KMS-11 (cell line): ENCODE measurements at regions not wholly inside any gene's neighbourhood (a gene's known extent, or its start where the extent isn't known, plus 50 kb on each side); places are given as distances from the start of the nearest gene placed in this dataset.

Experiments used
- H2AFZ ChIP-seq: fragments of 200-600 bp; sonication (generic); 2 replicates; pipeline ENCODE4 v1.6.1; 2016; ENCODE audit warnings: antibody characterized with exemption, mixed run types, low read depth
- H3K27ac ChIP-seq: fragments of 200-600 bp; sonication (generic); 2 replicates; pipeline ENCODE4 v1.6.1; 2016; ENCODE audit warnings: mild to moderate bottlenecking, mixed run types
- H3K27me3 ChIP-seq: fragments of 200-600 bp; sonication (generic); 2 replicates; pipeline ENCODE4 v1.6.1; 2017; ENCODE audit warnings: mild to moderate bottlenecking, low read depth, mixed run types, moderate library complexity; ENCODE audit not compliant: insufficient read depth
- H3K36me3 ChIP-seq: fragments of 200-600 bp; sonication (generic); 2 replicates; pipeline ENCODE4 v1.6.1; 2017; ENCODE audit warnings: mild to moderate bottlenecking, mixed run types; ENCODE audit not compliant: insufficient read depth
- H3K4me1 ChIP-seq: fragments of 200-600 bp; sonication (generic); 2 replicates; pipeline ENCODE4 v1.6.1; 2016; ENCODE audit warnings: mild to moderate bottlenecking, low read depth, mixed run types; ENCODE audit not compliant: poor library complexity, severe bottlenecking
- H3K4me2 ChIP-seq: fragments of 200-600 bp; sonication (generic); 2 replicates; pipeline ENCODE4 v1.7.0; 2016; ENCODE audit warnings: mild to moderate bottlenecking, mixed run types
- H3K4me3 ChIP-seq: fragments of 200-600 bp; sonication (generic); IDR thresholded peaks from 2 replicates; pipeline ENCODE4 v1.6.1; 2017; ENCODE audit warnings: low read depth, low read length, mixed read lengths; ENCODE audit not compliant: insufficient read depth
- H3K79me2 ChIP-seq: fragments of 200-600 bp; sonication (generic); 2 replicates; pipeline ENCODE4 v1.6.1; 2016; ENCODE audit warnings: low read depth, mixed run types; ENCODE audit not compliant: insufficient read depth
- H3K9ac ChIP-seq: fragments of 200-600 bp; sonication (generic); 2 replicates; pipeline ENCODE4 v1.6.1; 2016; ENCODE audit warnings: mild to moderate bottlenecking, mixed run types
- H4K20me1 ChIP-seq: fragments of 200-600 bp; sonication (generic); 2 replicates; pipeline ENCODE4 v1.6.1; 2016; ENCODE audit warnings: mild to moderate bottlenecking, mixed run types; ENCODE audit not compliant: insufficient read depth
- TF ChIP-seq, protein P1 (sequence below): fragments of 200-600 bp; sonication (generic); conservative IDR thresholded peaks from 2 replicates; pipeline ENCODE4 v1.6.1; 2017; ENCODE audit warnings: low read depth, mild to moderate bottlenecking, antibody characterized with exemption, low read length, moderate library complexity, mixed read lengths

DNA sequence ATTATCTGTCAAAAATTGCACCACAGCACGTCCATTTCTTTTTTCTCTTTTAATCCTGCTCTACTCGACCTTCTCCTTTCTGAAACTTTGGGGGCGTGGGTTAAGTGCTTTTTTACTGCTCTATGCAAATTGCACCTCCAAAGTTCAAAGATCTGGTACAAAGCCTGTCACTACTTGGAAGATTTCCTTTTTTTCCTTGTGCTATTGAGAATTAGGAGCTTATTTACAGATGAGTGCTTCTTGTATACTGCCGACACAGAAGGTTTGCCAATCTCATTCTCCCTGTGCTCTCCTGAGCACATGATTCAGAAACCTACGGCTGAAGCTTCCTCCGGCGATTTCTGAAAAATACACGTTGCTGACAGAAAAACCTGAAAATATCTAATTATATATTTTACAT is 94.8 kb downstream of the TEX29 start:
- no peak overlapping the region for H2AFZ ChIP-seq
- H3K9ac ChIP-seq = no peak overlapping the region
- no peak overlapping the region for H3K27ac ChIP-seq
- H3K4me1 ChIP-seq = no peaks in the 10 kb centered on the region
- no peaks in the 10 kb centered on the region for H3K79me2 ChIP-seq
- H4K20me1 ChIP-seq = no peaks in the 10 kb centered on the region
- no peaks in the 10 kb centered on the region; the same call in 1 of the 2 replicates for H3K27me3 ChIP-seq
- no peaks in the 10 kb centered on the region for H3K36me3 ChIP-seq
- no peak overlapping the region for H3K4me2 ChIP-seq
- TF ChIP-seq, protein P1, sequence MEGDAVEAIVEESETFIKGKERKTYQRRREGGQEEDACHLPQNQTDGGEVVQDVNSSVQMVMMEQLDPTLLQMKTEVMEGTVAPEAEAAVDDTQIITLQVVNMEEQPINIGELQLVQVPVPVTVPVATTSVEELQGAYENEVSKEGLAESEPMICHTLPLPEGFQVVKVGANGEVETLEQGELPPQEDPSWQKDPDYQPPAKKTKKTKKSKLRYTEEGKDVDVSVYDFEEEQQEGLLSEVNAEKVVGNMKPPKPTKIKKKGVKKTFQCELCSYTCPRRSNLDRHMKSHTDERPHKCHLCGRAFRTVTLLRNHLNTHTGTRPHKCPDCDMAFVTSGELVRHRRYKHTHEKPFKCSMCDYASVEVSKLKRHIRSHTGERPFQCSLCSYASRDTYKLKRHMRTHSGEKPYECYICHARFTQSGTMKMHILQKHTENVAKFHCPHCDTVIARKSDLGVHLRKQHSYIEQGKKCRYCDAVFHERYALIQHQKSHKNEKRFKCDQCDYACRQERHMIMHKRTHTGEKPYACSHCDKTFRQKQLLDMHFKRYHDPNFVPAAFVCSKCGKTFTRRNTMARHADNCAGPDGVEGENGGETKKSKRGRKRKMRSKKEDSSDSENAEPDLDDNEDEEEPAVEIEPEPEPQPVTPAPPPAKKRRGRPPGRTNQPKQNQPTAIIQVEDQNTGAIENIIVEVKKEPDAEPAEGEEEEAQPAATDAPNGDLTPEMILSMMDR = no peak
- H3K4me3 ChIP-seq = no peak overlapping the region

DNA sequence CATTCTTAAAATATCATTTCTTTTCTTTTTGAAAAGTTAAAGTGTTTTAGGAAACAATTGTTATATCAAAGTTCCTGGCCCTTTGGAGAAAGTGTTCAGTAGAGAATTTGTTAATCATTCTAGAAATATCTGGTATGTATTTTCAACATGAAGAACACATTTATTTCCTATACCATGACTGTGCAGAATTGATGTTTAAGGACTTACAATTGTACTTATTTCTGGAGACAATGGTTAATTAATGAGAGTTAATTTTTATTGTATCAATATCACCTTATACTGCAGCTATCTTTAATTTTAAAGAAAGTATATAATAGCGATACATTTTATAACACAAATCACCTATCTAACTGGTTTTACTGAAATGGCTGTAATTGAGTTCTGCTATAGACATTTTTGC is 95.3 kb downstream of the TEX29 start:
- no peak overlapping the region for H3K27ac ChIP-seq
- H4K20me1 ChIP-seq = no peaks in the 10 kb centered on the region
- TF ChIP-seq, protein P1 = no peak
- H3K4me3 ChIP-seq = no peak overlapping the region
- no peaks in the 10 kb centered on the region; the same call in 1 of the 2 replicates for H3K27me3 ChIP-seq
- H3K9ac ChIP-seq = no peak overlapping the region
- no peak overlapping the region for H2AFZ ChIP-seq
- H3K4me1 ChIP-seq = no peaks in the 10 kb centered on the region
- H3K79me2 ChIP-seq = no peaks in the 10 kb centered on the region
- H3K4me2 ChIP-seq = no peak overlapping the region
- H3K36me3 ChIP-seq = no peaks in the 10 kb centered on the region

DNA sequence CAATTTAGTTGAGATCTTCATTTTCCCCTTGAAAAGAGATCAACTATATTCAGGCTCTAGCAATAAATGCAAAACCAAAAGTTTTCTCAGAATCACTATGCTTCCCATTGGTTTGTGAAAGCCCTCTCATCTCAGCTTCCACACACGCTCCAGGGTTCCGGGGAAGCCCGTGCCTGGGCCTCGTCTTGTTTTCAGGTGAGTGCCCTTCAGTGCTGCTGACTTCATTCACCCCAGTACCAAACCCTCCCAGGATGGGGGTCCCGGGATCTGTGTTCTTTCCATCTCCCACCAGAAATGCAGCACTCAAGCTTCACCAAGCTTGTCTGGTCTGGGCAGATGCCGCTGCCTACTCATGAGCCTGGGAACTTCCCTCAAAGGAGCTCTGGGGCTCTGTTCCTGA is 97.7 kb downstream of the TEX29 start:
- Histone ChIP-seq H2AFZ (no peak overlapping the region), H3K4me2 (no peak overlapping the region), H3K4me3 (no peak overlapping the region), H3K36me3 (no peaks in the 10 kb centered on the region), H3K4me1 (no peaks in the 10 kb centered on the region), H4K20me1 (no peaks in the 10 kb centered on the region), H3K27me3 (no peaks in the 10 kb centered on the region; the same call in 1 of the 2 replicates), H3K27ac (no peak overlapping the region), H3K9ac (no peak overlapping the region), H3K79me2 (no peaks in the 10 kb centered on the region)
- TF ChIP-seq, protein P1 = no peak

DNA sequence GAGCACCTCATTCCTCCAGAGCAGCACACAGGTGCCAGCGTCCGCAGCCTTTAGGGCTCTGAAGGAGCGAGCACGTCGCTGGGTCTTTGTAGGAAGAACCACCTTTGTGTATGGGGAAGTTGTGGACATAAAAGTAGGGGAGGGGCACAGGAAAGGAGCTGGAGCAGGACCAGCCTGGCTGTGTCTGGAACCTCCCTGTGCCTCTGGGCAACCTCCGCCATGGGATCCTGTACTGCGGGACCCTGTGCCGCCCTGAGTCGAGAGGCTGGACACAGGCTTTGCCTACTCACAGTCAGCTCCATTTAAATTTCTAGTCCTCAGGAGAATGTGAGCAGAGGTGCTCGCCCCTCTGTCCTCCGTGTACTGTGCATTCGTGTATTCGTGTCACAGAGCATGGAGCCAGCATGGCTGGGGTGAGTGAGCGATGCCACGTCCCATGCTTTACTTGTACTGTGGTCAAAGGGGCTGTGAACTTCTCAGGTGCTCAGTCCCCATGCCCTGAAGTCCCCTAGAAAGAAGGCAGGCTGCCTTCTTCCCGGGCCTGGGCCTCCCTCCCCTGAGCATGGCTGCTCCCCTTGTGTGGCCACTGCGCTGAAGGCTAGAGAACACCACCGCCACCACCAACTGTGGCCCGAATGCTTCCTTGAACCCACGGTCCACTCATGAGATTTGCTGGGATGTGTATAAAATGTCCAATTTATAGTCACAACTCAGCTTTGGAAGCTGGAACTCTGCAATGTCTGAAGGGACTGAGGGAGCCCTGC is 99.9 kb downstream of the TEX29 start:
- Histone ChIP-seq H3K27ac (no peak overlapping the region), H4K20me1 (no peaks in the 10 kb centered on the region), H2AFZ (no peak overlapping the region), H3K79me2 (no peaks in the 10 kb centered on the region), H3K27me3 (no peaks in the 10 kb centered on the region; the same call in 1 of the 2 replicates), H3K4me1 (no peaks in the 10 kb centered on the region), H3K9ac (no peak overlapping the region), H3K4me3 (no peak overlapping the region), H3K4me2 (no peak overlapping the region), H3K36me3 (no peaks in the 10 kb centered on the region)
- TF ChIP-seq, protein P1 = no peak
